H9 (cell line): ENCODE measurements at regions not wholly inside any gene's neighbourhood (a gene's known extent, or its start where the extent isn't known, plus 50 kb on each side); places are given as distances from the start of the nearest gene placed in this dataset.

Experiments
- DNase-seq: peaks from one replicate; pipeline ENCODE4 v3.0.0-alpha.2; 2017
- H2AFZ ChIP-seq: one replicate; pipeline ENCODE4 v1.6.1; 2013; ENCODE audit warnings: mild to moderate bottlenecking, low read length, control low read depth, moderate library complexity
- H2AK5ac ChIP-seq: 2 replicates; pipeline ENCODE4 v1.6.1; 2013; ENCODE audit warnings: low read length, control low read depth, mixed read lengths; ENCODE audit not compliant: insufficient read length
- H2BK120ac ChIP-seq: one replicate; pipeline ENCODE4 v1.6.1; 2013; ENCODE audit warnings: low read depth, mild to moderate bottlenecking, low read length, control low read depth, inconsistent platforms; ENCODE audit not compliant: poor library complexity, severe bottlenecking
- H2BK12ac ChIP-seq: 2 replicates; pipeline ENCODE4 v1.6.1; 2013; ENCODE audit warnings: low read length, control low read depth, mixed read lengths, low read depth; ENCODE audit not compliant: insufficient read length
- H2BK15ac ChIP-seq: 2 replicates; pipeline ENCODE4 v1.6.1; 2013; ENCODE audit warnings: low read depth, low read length, control low read depth
- H2BK20ac ChIP-seq: one replicate; pipeline ENCODE4 v1.6.1; 2013; ENCODE audit warnings: low read depth, mild to moderate bottlenecking, low read length, control low read depth, inconsistent platforms; ENCODE audit not compliant: poor library complexity, severe bottlenecking
- H2BK5ac ChIP-seq: 2 replicates; pipeline ENCODE4 v1.6.1; 2013; ENCODE audit warnings: low read length, control low read depth, mixed read lengths; ENCODE audit not compliant: insufficient read length
- H3K14ac ChIP-seq: 2 replicates; pipeline ENCODE4 v1.6.1; 2013; ENCODE audit warnings: low read length, control low read depth; ENCODE audit not compliant: insufficient read depth
- H3K18ac ChIP-seq: 2 replicates; pipeline ENCODE4 v1.6.1; 2013; ENCODE audit warnings: low read depth, mild to moderate bottlenecking, mixed read lengths, low read length, control low read depth; ENCODE audit not compliant: insufficient read length
- H3K23ac ChIP-seq: 2 replicates; pipeline ENCODE4 v1.6.1; 2013; ENCODE audit warnings: low read length, control low read depth, mixed read lengths, low read depth; ENCODE audit not compliant: insufficient read length
- H3K23me2 ChIP-seq: 2 replicates; pipeline ENCODE4 v1.6.1; 2013; ENCODE audit warnings: low read depth, mild to moderate bottlenecking, mixed read lengths, low read length, control low read depth; ENCODE audit not compliant: insufficient read length, poor library complexity, severe bottlenecking
- H3K27ac ChIP-seq: 2 replicates; pipeline ENCODE4 v1.5.1; 2013; ENCODE audit warnings: low read length, control low read depth, mixed read lengths, low read depth; ENCODE audit not compliant: insufficient read length
- H3K27me3 ChIP-seq: 2 replicates; pipeline ENCODE4 v1.6.1; 2013; ENCODE audit warnings: low read length, control low read depth, inconsistent platforms; ENCODE audit not compliant: insufficient read depth
- H3K4ac ChIP-seq: 2 replicates; pipeline ENCODE4 v1.6.1; 2013; ENCODE audit warnings: low read depth, mild to moderate bottlenecking, control low read depth, inconsistent platforms, low read length, moderate library complexity
- H3K4me1 ChIP-seq: 2 replicates; pipeline ENCODE4 v1.6.1; 2013; ENCODE audit warnings: low read length, control low read depth, inconsistent platforms; ENCODE audit not compliant: insufficient read depth
- H3K4me2 ChIP-seq: 2 replicates; pipeline ENCODE4 v1.6.1; 2013; ENCODE audit warnings: low read length, control low read depth, mixed read lengths; ENCODE audit not compliant: insufficient read length, insufficient read depth
- H3K56ac ChIP-seq: 2 replicates; pipeline ENCODE4 v1.6.1; 2013; ENCODE audit warnings: low read depth, mild to moderate bottlenecking, mixed read lengths, low read length, control low read depth; ENCODE audit not compliant: insufficient read length
- H3K79me1 ChIP-seq: 2 replicates; pipeline ENCODE4 v1.6.1; 2013; ENCODE audit warnings: low read depth, mild to moderate bottlenecking, moderate library complexity, low read length, control low read depth, inconsistent platforms; ENCODE audit not compliant: insufficient read depth, poor library complexity, severe bottlenecking
- H3K79me2 ChIP-seq: 2 replicates; pipeline ENCODE4 v1.6.1; 2013; ENCODE audit warnings: low read length, control low read depth, inconsistent platforms; ENCODE audit not compliant: insufficient read depth
- H3K9ac ChIP-seq: 2 replicates; pipeline ENCODE4 v1.6.1; 2013; ENCODE audit warnings: low read length, control low read depth, mixed read lengths; ENCODE audit not compliant: insufficient read length; ENCODE audit errors: extremely low read depth
- H3K9me3 ChIP-seq: one replicate; pipeline ENCODE4 v1.6.1; 2013; ENCODE audit warnings: low read depth, low read length, inconsistent platforms; ENCODE audit not compliant: control insufficient read depth
- H3T11ph ChIP-seq: one replicate; pipeline ENCODE4 v1.6.1; 2013; ENCODE audit warnings: mild to moderate bottlenecking, low read length, control low read depth, inconsistent platforms
- H4K20me1 ChIP-seq: one replicate; pipeline ENCODE4 v1.6.1; 2013; ENCODE audit not compliant: control insufficient read depth, insufficient read length, insufficient read depth
- H4K5ac ChIP-seq: 2 replicates; pipeline ENCODE4 v1.6.1; 2013; ENCODE audit warnings: low read depth, mild to moderate bottlenecking, mixed read lengths, low read length, control low read depth; ENCODE audit not compliant: insufficient read length
- H4K8ac ChIP-seq: replicated peaks from 2 replicates; pipeline ENCODE4 v1.6.1; 2013; ENCODE audit warnings: low read length, control low read depth, mixed read lengths, low read depth; ENCODE audit not compliant: insufficient read length
- H4K91ac ChIP-seq: 2 replicates; pipeline ENCODE4 v1.6.1; 2013; ENCODE audit warnings: low read depth, mild to moderate bottlenecking, moderate library complexity, mixed read lengths, low read length, control low read depth; ENCODE audit not compliant: insufficient read length
- H3K27ac Mint-ChIP-seq, 3 experiments: 2 replicates in 2 of 3; 3 replicates in 1 of 3; pipeline ENCODE4 v1.8.0; 2020 to 2021; ENCODE audit warnings: mixed read lengths in 3 of 3, mild to moderate bottlenecking in 1 of 3, moderate library complexity in 1 of 3
- H3K27me3 Mint-ChIP-seq: 2 replicates; pipeline ENCODE4 v1.8.0; 2021; ENCODE audit warnings: low read depth, mild to moderate bottlenecking, moderate library complexity, mixed read lengths
- H3K36me3 Mint-ChIP-seq, 3 experiments: 2 replicates in 2 of 3; 3 replicates in 1 of 3; pipeline ENCODE4 v1.8.0; 2020 to 2021; ENCODE audit warnings: low read depth in 3 of 3, mixed read lengths in 3 of 3; ENCODE audit not compliant: insufficient read depth in 1 of 3
- H3K4me1 Mint-ChIP-seq, 2 experiments: 2 replicates each; pipeline ENCODE4 v1.8.0; 2020; ENCODE audit warnings: mixed read lengths in 2 of 2
- H3K4me3 Mint-ChIP-seq, 2 experiments: 2 replicates in 1 of 2; 3 replicates in 1 of 2; pipeline ENCODE4 v1.8.0; 2020 to 2021; ENCODE audit warnings: mild to moderate bottlenecking in 2 of 2, mixed read lengths in 2 of 2, moderate library complexity in 1 of 2
- H3K9me3 Mint-ChIP-seq, 2 experiments: 2 replicates in 1 of 2; 3 replicates in 1 of 2; pipeline ENCODE4 v1.8.0; 2020; ENCODE audit warnings: mild to moderate bottlenecking in 2 of 2, mixed read lengths in 2 of 2, moderate library complexity in 1 of 2
- CTCF ChIP-seq: fragments of 200-600 bp; sonication (generic); conservative IDR thresholded peaks from 3 replicates; pipeline ENCODE4 v1.8.0; 2021; ENCODE audit warnings: antibody characterized with exemption, mild to moderate bottlenecking
- WGBS: extraction: QIAGEN DNeasy Blood & Tissue Kit; methylation state at CpG from one replicate; pipeline ENCODE4 v1.1.7; 2013; ENCODE audit warnings: missing lambda C conversion rate, low lambda C conversion rate, mixed read lengths; ENCODE audit not compliant: insufficient read length; ENCODE audit errors: extremely low coverage; 5-methylcytosine and 5-hydroxymethylcytosine counted together

- Histone ChIP-seq H3K4me1 (no peaks in the 10 kb centered on the region), H2BK20ac (no peak overlapping the region), H3K23me2 (no peaks in the 10 kb centered on the region), H3K18ac (no peak overlapping the region), H2AK5ac (no peak overlapping the region), H3K79me1 (no peaks in the 10 kb centered on the region), H3K4ac (no peak overlapping the region), H4K5ac (no peak overlapping the region), H3K14ac (no peak overlapping the region), H4K91ac (no peak overlapping the region), H3K56ac (no peak overlapping the region), H3K9ac (no peak overlapping the region), H3K79me2 (no peaks in the 10 kb centered on the region), H3K4me2 (no peak overlapping the region), H3K27me3 (no peaks in the 10 kb centered on the region), H2BK15ac (no peak overlapping the region), H3K9me3 (no peaks in the 10 kb centered on the region), H3T11ph (no peak overlapping the region), H3K27ac (no peak overlapping the region), H2AFZ (no peak overlapping the region), H2BK12ac (no peak overlapping the region), H4K8ac (no peak overlapping the region), H2BK120ac (no peak overlapping the region), H3K23ac (no peak overlapping the region), H4K20me1 (no peaks in the 10 kb centered on the region), H2BK5ac (no peak overlapping the region)
- no CpG with 5 or more reads among the region's 9 CpGs for WGBS
- Mint-ChIP-seq H3K36me3 (no peaks in the 10 kb centered on the region), H3K27me3 (peaks cover 11% of the 10 kb centered on the region), H3K9me3 (no peaks in the 10 kb centered on the region; a peak in 1 of 5 replicates), H3K4me3 (no peak overlapping the region), H3K27ac (no peak overlapping the region; a peak in 1 of 7 replicates), H3K4me1 (peaks cover 2 to 35% of the 10 kb centered on the region in 2 experiments; a peak in 2 of 4 replicates)
- no peak for TF ChIP-seq CTCF
- no peak for DNase-seq
These were observed 268.6 kb upstream of the MVB12B start for GRCh38 chr9:126058011-126058531.
